Stomach (tissue), 4 donors: ENCODE measurements at regions not wholly inside any gene's neighbourhood (a gene's known extent, or its start where the extent isn't known, plus 50 kb on each side); places are given as distances from the start of the nearest gene placed in this dataset.

Experiments used
- EP300 ChIP-seq: sonication (generic); formaldehyde crosslinking; IDR thresholded peaks from one replicate; pipeline ENCODE4 v1.6.1; 2017; ENCODE audit warnings: antibody characterized with exemption
- POLR2A ChIP-seq, 4 donors: fragments of 450-650 bp; IDR thresholded peaks; one replicate each; pipeline ENCODE4 v1.6.1; 2016; ENCODE audit warnings: antibody characterized with exemption in 4 of 4, control low read depth in 2 of 4, mild to moderate bottlenecking in 1 of 4, moderate library complexity in 1 of 4
- TF ChIP-seq, protein P1 (sequence below), 7 experiments: fragments of 450-650 bp in 4 of 7; fragments of 200-600 bp in 3 of 7; sonication (generic) in 3 of 7; IDR thresholded peaks; one replicate each; pipeline ENCODE4 v1.5.1; 2016 to 2019; ENCODE audit warnings: antibody characterized with exemption in 7 of 7, control low read depth in 2 of 7, mild to moderate bottlenecking in 1 of 7

DNA sequence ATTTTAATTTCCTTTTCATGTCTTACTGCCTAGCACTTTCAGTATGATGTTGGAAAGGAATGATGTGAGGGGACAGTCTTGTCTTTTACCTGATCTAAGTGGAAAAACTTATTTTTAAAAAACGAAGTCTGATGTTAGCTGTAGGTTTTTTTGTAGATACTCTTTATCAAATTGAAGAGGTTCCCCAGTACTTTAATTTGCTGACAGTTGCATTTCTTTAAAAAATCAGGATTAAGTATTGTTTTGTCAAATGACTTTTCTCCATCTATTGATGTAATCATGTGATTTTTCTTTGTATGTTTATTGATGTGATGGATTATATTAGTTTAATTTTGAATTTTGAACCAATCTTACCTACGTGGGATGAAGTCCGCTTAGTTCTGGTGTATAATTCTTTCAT is 568.4 kb upstream of the AGA start:
- TF ChIP-seq, protein P1, sequence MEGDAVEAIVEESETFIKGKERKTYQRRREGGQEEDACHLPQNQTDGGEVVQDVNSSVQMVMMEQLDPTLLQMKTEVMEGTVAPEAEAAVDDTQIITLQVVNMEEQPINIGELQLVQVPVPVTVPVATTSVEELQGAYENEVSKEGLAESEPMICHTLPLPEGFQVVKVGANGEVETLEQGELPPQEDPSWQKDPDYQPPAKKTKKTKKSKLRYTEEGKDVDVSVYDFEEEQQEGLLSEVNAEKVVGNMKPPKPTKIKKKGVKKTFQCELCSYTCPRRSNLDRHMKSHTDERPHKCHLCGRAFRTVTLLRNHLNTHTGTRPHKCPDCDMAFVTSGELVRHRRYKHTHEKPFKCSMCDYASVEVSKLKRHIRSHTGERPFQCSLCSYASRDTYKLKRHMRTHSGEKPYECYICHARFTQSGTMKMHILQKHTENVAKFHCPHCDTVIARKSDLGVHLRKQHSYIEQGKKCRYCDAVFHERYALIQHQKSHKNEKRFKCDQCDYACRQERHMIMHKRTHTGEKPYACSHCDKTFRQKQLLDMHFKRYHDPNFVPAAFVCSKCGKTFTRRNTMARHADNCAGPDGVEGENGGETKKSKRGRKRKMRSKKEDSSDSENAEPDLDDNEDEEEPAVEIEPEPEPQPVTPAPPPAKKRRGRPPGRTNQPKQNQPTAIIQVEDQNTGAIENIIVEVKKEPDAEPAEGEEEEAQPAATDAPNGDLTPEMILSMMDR (IDR thresholded peaks at IDR 0.05), result no peak
- TF ChIP-seq POLR2A (IDR thresholded peaks at IDR 0.05) (no peak), EP300 (no peak)
